NK-92 (cell line): ENCODE measurements at regions not wholly inside any gene's neighbourhood (a gene's known extent, or its start where the extent isn't known, plus 50 kb on each side); places are given as distances from the start of the nearest gene placed in this dataset.
"Not testable (repeated sequence)": the region's sequence is repeated elsewhere in the genome, so short reads cannot be mapped to it uniquely, and the experiment has no call there.

Experiments used
- DNase-seq: peaks from one replicate; lab custom pipeline; 2025; ENCODE audit not compliant: unreplicated experiment; lab: John Stamatoyannopoulos, UW

DNA sequence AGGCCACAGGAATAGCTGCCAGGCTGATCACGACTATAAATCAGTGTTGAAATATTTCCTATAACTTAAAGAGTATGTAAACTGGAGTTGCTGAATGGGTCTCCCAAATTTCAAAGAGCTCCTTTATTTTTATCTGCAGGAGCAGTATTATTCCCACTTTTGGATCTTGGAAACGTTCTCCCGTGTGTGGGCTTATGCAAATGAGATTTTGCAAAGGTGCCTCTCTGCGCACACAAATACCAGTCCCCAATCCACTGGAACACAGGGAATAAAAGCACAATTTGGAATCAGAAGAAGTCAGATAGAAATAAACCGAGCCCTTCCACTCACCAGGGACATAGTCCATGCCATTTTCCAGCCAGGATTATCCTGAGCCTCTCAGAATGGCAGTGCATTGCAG, 350.2 kb upstream of the CELF2 start:
- no peak for DNase-seq

DNA sequence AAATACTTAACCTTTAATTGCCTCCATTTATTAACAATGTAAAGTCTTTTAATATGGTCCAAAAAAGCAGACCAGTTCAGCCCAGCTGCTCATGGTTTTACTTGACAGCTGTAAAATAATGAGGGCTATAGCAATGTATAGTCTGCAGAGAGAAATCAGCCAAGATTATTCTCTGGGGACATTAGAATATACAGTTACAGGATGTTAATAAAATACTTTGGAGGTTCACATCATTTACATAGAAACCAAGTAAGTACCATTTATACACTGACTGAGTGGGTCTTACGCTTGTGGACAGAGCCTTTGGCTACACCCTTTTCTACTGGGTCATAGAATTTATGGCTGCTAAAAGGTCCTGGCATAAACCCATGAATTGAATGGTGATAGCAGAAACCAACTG, 340.7 kb upstream of the CELF2 start:
- no peak for DNase-seq

DNA sequence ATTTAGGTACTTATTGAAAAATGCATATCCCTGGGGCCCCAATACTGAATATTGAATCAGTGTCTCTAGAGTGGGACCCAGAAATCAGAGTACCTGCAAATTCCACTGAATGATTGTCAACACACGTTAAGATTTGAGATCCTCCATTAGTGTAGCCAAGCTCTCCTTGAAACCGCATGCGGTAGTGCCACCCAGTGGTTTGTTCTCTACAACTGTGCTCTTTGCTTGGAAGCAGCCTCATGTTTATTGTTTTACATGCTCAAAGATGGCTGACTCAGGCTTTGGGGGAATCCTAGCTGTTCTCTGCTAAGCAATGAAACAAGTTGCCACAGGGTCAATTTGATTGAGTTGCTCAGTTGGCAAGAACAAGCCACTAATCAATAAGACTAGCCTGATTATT, 340.2 kb upstream of the CELF2 start:
- no peak for DNase-seq

DNA sequence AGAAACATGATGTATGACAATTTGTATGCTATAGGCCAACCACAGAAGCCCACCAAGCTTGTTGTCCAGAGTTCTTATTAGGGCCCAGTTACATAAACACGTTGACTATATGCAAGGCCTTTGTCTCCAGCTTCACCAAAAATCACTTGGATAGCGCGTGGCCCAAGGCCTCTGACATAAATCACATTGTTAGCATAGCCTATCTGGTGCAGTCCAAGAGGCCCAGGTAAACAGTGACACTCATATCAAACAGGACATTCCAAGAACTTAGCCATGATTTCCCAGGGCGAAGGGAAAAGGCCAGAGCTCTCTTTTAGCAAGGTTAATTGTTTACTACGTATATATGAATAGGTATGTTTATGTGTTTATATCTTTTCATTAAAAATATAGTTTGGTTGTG, 337.2 kb upstream of the CELF2 start:
- DNase-seq: no peak

DNA sequence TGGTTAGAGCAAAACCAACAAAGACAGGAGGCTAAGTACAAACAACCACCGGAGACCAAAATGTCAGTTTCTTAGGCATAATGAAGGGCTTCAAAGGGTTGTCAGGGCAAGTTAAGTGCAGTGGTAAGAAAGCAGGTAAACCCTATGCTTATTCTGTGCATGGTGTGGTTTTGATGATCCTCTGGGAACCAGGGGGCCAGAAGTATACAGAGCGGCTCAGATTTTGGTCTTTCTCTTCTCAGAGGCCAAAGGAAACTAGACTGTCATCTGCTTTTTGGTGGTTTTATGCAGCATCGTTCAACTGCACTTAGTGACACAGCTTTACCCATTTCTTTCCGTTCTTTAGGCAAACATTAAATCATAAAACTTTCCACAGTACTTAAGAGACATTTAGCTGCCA, 332.7 kb upstream of the CELF2 start:
- DNase-seq: no peak

DNA sequence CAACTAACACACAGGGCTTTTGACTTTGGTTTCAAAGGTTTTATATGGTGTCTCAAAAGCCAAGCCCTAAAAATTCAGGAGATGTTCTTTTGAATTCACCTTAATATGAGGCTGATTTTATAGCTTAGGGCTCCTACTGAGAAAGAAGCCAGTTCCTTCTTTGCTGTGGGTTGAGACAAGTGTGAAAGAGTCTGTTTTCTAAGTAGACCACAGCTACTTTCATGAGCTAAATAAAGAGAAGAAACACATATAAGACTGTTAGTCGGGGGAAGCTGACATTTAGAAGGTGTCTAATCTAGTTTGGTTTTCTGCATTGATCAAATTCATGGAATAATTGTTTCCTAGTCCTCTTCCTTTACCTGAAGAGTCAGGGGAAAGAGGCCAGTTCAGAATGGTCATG, 332.1 kb upstream of the CELF2 start:
- DNase-seq: no peak

DNA sequence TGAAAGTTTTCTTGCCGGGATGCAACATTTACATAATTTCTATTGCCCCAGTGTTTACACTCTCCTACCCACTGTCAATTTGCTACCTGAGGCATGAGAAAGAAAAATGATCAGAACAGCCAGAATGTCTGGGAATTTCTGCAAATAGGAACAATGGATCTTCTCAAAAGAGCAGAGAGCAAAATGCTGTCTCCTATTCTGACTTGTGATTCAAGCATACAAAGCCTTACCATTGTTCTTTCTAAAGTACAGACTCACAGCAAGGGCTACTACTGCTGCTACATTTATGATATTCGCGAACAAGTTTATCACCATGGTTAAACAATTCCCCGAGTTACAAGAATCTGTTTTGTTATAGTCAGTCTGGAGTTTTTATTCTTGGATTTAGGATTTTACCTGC, 329.9 kb upstream of the CELF2 start:
- DNase-seq: no peak

DNA sequence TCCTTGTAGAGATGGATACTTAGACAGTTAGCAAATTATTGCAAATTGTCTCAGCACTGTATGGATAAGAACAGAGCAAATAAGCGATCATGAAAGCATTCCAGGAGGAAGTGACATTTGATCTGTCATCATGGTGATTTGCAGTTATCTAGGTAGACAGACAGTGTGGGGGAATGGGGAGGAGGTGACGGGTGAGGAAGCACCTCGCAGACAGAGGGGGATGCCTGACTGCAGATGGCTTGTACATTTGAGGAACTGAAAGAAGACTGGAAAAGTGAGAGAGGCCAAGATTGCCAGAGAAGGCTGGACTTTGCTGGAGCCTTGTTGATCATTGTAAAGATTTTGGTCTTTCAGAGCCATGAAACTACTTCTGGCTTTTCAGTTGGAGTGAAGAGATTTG, 318.2 kb upstream of the CELF2 start:
- DNase-seq: no peak

DNA sequence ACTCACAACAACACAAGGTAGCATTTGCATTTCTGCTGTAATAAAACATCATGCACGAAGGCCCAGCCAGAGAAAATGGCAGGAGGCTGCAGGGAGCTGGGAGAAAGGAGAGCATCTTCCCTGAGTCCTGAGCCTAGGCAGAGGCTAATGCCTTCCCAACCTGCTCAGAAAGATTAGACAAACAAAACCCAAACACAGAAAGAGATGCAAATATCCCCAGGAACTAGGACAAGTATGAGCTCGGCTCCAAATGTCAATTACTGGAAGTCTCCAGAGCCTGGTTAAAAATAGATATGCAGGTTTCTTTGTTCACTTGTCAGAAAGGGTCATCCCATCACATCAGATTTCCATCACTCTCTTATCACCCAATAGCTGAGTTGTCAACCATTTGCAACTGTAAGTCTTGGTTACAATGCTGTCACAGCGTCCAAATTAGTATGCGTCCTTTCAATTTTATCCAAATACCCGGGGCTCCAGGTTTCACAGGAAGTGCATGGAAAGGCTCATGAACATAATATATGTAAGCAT, 316.5 kb upstream of the CELF2 start:
- DNase-seq: no peak

DNA sequence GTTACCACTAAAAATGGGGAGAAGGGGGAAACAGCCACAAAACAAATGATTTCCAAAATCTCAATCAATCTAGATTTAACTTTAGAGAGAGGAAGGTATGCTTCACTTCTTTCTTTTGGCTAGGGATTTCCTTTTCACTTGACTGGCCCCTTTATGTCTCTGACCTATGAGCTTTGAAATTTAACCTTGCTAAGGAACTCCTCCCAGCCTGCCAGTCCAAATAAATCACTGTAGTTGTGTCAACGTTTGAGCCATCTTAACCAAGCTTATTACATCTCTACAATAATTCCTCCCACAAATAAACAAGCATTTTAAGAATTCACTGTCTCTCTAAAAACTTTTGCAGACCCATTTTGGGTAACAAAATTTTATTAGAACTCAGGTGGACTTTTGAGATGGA, 315.5 kb upstream of the CELF2 start:
- no peak for DNase-seq

DNA sequence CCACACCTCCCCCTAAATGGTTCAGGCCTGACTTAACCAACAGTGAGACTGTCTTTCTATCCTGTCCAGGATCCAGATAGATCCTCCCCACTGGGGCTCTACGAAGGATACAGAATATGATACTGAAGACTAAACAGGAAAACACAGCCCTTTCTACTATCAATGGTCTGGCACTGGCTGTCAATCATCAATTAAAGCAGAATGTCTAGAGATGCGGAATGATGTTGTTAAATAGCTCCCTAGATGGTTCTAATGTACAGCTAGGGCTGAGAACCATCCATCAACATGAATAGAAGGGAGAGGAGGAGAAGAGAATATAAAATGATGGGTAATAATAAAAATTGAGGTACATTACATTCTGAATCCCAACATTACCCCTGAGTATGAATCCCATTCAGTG, 314.3 kb upstream of the CELF2 start:
- DNase-seq: no peak

DNA sequence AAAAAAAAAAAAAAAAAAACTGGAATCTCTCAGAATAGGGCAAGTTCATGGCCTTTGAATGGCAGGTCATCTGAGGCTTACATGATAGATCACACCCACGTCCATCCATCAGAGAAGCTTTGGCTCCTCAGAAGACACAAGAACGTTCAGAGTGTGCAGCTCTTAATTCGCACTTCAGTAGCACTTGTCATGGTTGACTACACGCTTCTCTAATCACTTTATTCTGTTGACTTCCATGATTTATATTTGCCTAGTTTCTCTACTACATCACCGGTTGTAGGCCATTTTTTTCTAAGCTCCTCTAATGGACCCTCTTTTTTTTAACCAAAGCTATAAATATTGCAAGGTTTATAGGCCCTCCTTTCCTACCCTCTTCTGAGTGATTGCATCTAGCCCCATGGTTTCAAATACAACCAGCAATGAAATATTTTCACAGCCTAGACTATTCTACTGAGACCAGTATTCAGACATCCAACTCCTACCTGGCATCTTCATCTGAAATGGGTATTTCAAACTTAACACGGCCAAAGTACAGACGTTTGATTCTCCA, 305.4 kb upstream of the CELF2 start:
- no peak for DNase-seq

DNA sequence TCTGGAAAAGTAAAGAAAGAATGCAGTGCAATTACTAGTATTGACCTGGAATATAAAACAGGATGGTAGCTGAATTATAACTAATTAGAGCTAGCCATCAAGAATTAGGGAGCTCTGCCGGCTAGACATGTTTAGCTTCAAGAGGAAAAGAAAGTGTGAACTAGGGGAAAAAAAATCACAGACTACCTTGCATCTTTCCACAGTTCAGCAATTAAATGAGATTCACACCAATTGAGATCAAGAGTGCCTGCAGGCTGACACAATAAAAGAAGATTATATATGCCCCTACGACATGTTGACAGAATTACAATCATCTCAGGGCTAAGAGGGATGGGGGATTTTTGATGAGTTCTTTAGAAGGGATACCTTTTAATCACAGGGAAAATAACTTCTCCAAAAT, 303.3 kb upstream of the CELF2 start:
- DNase-seq: no peak

DNA sequence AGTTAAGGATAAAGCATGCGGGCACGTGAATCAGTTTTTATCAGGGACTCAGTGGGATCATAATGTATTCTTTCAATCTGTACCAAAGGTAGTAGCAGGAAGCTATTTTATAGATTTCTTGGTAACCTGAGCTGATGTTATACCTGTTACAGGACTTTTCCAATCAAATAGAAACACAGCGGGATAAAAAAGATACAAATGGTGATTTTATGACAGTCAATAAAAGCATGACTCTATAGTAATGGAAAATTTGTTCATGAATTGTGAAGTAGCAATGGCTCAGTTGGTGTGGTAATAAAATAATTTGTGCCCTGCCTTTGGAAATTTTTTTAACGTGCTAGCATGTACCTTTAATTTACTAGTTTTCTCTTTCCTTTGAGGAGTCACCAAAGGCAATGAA, 300.7 kb upstream of the CELF2 start:
- DNase-seq: no peak

DNA sequence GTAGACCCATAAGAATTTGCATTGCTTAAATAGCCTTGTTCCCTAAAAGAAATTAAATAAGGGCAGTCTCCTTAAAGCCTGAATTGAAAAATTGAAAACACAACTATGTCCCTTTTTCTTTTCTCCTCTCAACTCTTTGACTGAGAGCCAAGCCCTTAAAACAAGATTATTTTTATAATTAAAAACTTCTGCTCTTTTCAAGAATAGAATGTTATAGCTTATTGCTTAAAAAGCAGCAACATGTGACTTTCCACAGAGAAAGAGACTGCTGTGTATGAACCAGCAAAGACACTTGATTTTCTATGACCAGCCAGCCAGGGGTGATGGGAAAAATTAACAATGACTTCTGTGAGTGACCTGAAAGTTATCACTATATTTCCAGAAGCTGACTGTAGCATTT, 295.2 kb upstream of the CELF2 start:
- DNase-seq: no peak

DNA sequence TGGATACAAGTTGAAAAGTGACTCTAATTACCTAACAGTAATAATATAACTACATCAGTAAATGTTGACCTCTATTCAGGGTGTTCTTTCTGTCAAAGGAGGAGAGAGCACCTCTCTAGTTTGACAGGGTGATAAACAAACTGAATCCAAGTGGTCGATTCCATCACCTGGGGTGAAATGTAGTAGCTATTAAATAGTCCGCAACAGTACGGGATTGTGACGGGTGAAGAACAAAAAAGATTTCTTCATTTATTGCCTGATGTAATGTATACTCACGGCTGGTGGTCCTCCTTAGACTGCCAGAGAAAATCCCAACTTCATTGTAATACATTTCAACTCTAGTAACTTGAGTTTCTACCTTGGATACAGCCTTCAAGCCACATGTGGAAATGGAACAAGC, 292.5 kb upstream of the CELF2 start:
- DNase-seq: no peak

DNA sequence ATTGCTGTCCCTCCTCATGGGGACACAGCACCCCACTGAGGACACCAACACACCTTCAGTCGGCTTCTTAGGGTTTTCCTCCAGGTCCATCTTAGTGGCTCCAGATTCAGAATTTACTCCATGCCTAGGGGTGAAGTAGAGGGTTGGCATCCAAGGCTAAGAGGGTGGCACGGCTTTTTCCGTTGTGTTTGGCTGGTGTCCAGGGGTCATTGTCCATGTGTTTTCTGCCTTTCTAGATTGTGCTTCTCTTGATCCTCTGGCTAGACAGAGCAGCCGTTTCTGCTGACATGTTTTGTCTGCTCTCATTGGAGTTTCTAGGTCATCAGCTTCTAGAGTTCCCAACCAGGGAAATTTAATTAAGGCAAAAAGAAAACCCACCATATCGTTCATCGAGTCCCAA, 291.6 kb upstream of the CELF2 start:
- no peak for DNase-seq

DNA sequence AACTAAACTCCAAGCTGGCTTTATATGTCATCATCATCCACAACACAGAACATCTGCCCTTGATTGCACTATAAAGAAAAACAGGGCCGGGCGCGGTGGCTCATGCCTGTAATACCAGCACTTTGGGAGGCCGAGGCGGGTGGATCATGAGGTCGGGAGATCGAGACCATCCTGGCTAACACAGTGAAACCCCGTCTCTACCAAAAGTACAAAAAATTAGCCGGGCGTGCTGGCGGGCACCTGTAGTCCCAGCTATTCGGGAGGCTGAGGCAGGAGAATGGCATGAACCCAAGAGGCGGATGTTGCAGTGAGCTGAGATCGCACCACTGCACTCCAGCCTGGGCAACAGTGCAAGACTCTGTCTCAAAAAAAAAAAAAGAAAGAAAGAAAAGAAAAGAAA, 290.3 kb upstream of the CELF2 start:
- DNase-seq: not testable (repeated sequence)

DNA sequence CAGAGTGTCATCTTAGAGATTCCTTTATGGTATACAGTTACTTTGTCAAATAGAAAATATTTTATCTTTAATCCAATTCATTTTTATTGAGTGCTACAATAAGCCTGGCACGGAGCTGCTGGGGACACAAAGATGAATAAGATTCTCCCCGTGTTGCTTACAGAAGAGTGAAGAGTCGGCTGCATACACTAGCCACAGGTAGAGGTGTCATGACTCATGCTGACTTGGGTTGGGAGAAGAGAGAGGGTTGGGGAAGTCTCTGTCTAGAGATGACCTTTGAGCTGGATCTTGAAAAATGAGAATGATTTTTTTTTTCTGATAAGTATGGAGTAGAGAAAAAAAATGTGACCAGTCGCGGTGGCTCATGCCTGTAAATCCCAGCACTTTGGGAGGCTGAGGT, 289.9 kb upstream of the CELF2 start:
- no peak for DNase-seq

DNA sequence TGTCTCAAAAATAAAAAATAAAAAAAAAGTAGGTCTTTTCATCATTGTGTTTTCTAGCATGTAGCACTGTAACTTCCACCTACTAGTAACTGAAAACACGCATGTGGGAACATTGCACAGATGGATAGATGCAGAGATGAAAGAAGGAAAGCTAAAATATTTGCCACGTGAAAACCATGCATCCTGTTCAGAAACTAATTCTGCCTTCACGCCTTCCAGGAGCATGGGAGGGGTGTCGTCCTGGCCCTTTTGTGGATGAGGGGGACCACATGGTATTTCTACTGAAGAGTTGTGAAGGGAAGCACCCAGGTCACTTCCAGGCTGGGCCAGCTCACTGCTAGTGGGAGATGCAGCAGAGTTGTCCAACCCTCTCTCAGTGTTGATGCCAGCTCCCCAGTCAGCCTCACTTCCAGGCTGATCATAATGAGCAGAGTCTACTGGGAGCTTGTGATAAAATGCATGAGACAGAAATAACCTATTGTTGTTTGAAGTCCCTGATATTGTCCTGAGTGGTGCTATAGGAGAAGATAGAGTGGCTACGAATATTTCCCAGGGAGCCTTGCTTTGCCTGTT, 287.1 kb upstream of the CELF2 start:
- no peak for DNase-seq

DNA sequence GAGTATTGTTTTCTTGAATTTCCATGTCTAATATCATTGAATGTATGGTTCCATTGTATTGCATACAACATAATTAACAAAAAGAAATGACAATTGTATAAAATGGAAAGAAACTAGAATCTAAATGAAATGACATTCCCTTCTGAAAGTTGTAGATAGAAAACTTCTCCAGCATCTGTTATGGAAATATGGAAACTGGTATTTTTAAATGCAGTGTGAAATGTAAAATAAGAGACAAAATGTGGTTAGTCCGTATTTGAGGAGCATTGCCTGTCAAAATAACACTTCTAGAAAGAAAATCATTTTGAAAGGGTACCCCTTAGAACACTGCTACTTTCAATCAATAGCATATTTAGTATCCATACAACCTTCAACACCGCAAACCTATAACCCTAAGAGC, 286.3 kb upstream of the CELF2 start:
- no peak for DNase-seq

DNA sequence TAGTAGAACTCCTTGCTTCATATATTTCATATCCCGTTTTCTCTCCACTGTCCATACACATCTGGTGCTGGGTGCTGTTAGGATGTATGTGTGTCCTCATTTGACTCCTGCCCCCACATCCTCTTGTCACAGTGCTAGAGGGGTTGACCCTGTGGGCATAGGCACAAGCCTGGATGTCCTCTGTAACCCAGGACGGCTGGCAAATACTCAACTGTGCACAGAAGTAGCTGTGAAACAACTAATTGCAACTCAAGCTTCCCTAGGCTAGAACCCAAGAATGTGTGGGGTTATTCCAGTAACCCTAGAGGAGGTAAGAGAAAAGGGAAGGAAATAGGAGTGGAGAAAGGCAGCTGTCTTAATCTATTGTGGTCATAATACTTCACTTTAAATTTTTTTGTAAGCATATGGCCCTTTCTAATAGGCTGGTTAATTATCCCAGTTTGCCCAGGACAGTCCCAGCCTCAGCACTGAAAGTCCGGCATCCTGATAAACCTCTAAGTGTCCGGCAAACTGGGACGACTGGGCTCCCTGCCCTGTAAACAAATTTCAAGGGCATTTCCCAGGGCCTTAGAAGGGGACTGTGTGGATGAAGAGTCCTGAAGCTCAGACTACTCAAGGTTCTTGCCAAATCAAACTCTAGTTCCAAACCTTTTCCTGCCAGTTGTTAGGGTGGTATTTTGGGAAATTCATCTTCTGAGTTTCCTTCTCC, 283.2 kb upstream of the CELF2 start:
- no peak for DNase-seq

DNA sequence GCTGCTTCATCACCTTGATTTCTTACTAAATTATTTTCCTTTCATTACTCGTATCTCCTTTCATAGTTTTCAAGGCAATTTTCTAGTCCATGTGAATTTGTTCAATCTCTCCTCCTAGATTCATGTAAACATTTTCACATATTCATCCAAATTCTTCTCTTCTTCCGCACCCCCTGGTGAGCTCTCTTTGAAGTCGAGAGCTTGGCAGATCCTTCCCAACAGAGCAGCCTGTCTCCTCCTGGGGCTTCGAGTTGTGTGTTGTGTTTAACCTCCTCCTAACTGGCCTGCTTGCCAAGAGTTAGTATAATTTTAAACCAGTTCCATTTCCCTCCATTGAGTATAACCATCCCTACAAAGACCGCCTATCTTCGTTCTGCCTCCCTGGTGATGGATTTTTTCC, 272.4 kb upstream of the CELF2 start:
- DNase-seq: no peak
